HCT116 (cell line): ENCODE measurements at regions not wholly inside any gene's neighbourhood (a gene's known extent, or its start where the extent isn't known, plus 50 kb on each side); places are given as distances from the start of the nearest gene placed in this dataset.
A peak's percentile ranks its signal among the peaks of the same experiment; 100 is the strongest.

Experiments used
- ATAC-seq: fragments of 200-7000 bp; cut with Tn5 transposase; 2 replicates; pipeline ENCODE4 v1.9.1; 2020; ENCODE audit warnings: mild to moderate bottlenecking, moderate library complexity
- BruUV-seq: library from RNA; stranded (reverse); fragments of 400-500 nt; replicated peaks from 2 replicates; lab custom pipeline; 2021; lab: Mats Ljungman, UMichigan
- CTCF ChIA-PET: fragments of 300-600 bp; sonication (Branson Sonifier 250); formaldehyde crosslinking; loops from one replicate; lab custom pipeline; 2021; ENCODE audit warnings: antibody characterized with exemption; lab: Charles Lee
- POLR2A ChIA-PET: fragments of 300-600, 350-600 bp; sonication (Branson Sonifier 250); formaldehyde crosslinking; loops from one replicate; lab custom pipeline; 2021; ENCODE audit warnings: antibody characterized with exemption; lab: Charles Lee
- RAD21 ChIA-PET, 2 experiments: fragments of 300-600 bp; sonication (Branson Sonifier 250); formaldehyde crosslinking; loops; one replicate each; lab custom pipeline; 2023; ENCODE audit warnings: low total read pairs in 2 of 2; ENCODE audit not compliant: uncharacterized antibody in 2 of 2, unreplicated experiment in 2 of 2, low non-redundant PET in 1 of 2; lab: Charles Lee
- DNase-seq: peaks from one replicate; pipeline ENCODE4 v3.0.0-alpha.2; 2010; ENCODE audit warnings: low read depth, low spot score
- H2AFZ ChIP-seq: fragments of 200-600 bp; shearing (Covaris generic), sonication (generic); 2 replicates; pipeline ENCODE4 v1.6.1; 2017; ENCODE audit warnings: low read depth, mixed run types, mixed read lengths, antibody characterized with exemption, low read length; ENCODE audit not compliant: poor library complexity, severe bottlenecking
- H3K27ac ChIP-seq: 2 replicates; pipeline ENCODE4 v1.5.1; 2012; ENCODE audit warnings: low read depth, low read length
- H3K27me3 ChIP-seq: fragments of 200-600 bp; sonication (generic); 2 replicates; pipeline ENCODE4 v1.6.1; 2016; ENCODE audit warnings: mixed run types, low read length, mixed read lengths; ENCODE audit not compliant: insufficient read depth
- H3K36me3 ChIP-seq, 2 experiments: fragments of 200-500 bp in 1 of 2; fragments of 200-600 bp in 1 of 2; sonication (Bioruptor generic) in 1 of 2; sonication (generic) in 1 of 2; 2 replicates each; pipeline versions ENCODE4 v1.5.1 to v1.6.1; 2014 to 2016; ENCODE audit warnings: low read length in 2 of 2, inconsistent platforms in 1 of 2, mixed read lengths in 1 of 2, mixed run types in 1 of 2; ENCODE audit not compliant: insufficient read depth in 2 of 2, control insufficient read depth in 1 of 2
- H3K4me1 ChIP-seq, 2 experiments: fragments of 200-600 bp in 1 of 2; sonication (generic) in 1 of 2; 2 replicates each; pipeline versions ENCODE4 v1.5.1 to v1.6.1; 2012 to 2017; ENCODE audit warnings: low read length in 2 of 2, inconsistent platforms in 1 of 2, mild to moderate bottlenecking in 1 of 2, mixed read lengths in 1 of 2, mixed run types in 1 of 2, moderate library complexity in 1 of 2; ENCODE audit not compliant: insufficient read depth in 2 of 2, control insufficient read depth in 1 of 2
- H3K4me2 ChIP-seq: fragments of 200-600 bp; sonication (generic); 2 replicates; pipeline ENCODE4 v1.6.1; 2017; ENCODE audit warnings: mixed run types, low read length, mixed read lengths
- H3K4me3 ChIP-seq, 2 experiments: fragments of 200-600 bp in 1 of 2; sonication (generic) in 1 of 2; replicated peaks in 1 of 2; 2 replicates each; pipeline ENCODE4 v1.5.1; 2011 to 2016; ENCODE audit warnings: low read length in 2 of 2, control low read depth in 1 of 2, low read depth in 1 of 2, mild to moderate bottlenecking in 1 of 2, mixed read lengths in 1 of 2, mixed run types in 1 of 2
- H3K79me2 ChIP-seq: fragments of 200-600 bp; sonication (generic); 2 replicates; pipeline ENCODE4 v1.6.1; 2017; ENCODE audit warnings: mild to moderate bottlenecking, mixed run types, low read length, moderate library complexity, mixed read lengths; ENCODE audit not compliant: insufficient read depth
- H3K9ac ChIP-seq: fragments of 200-600 bp; sonication (generic); 2 replicates; pipeline ENCODE4 v1.6.1; 2016; ENCODE audit warnings: low read length, mixed read lengths
- H3K9me2 ChIP-seq: fragments of 200-600 bp; sonication (generic), shearing (Covaris generic); 2 replicates; pipeline ENCODE4 v1.6.1; 2017; ENCODE audit warnings: mixed run types, mild to moderate bottlenecking, moderate library complexity; ENCODE audit not compliant: insufficient read depth
- H3K9me3 ChIP-seq, 2 experiments: fragments of 200-500 bp in 1 of 2; fragments of 200-600 bp in 1 of 2; sonication (Bioruptor generic) in 1 of 2; sonication (generic) in 1 of 2; 2 replicates each; pipeline ENCODE4 v1.6.1; 2014 to 2017; ENCODE audit warnings: low read length in 2 of 2, mixed read lengths in 2 of 2, inconsistent platforms in 1 of 2, low read depth in 1 of 2, mild to moderate bottlenecking in 1 of 2, mixed run types in 1 of 2, moderate library complexity in 1 of 2; ENCODE audit not compliant: control insufficient read depth in 1 of 2, insufficient read depth in 1 of 2
- H4K20me1 ChIP-seq: fragments of 200-600 bp; sonication (generic), shearing (Covaris generic); 2 replicates; pipeline ENCODE4 v1.6.1; 2017; ENCODE audit warnings: mixed run types, mild to moderate bottlenecking, moderate library complexity; ENCODE audit not compliant: insufficient read depth
- EGR1 ChIP-seq: IDR thresholded peaks from 2 replicates; pipeline ENCODE4 v1.6.1; 2012; ENCODE audit warnings: low read depth
- ELF1 ChIP-seq: IDR thresholded peaks from 2 replicates; pipeline ENCODE4 v1.6.1; 2012; ENCODE audit warnings: low read depth, borderline replicate concordance
- EZH2phosphoT487 ChIP-seq: fragments of 200-600 bp; IDR thresholded peaks from 2 replicates; pipeline ENCODE4 v1.6.1; 2018; ENCODE audit warnings: antibody characterized with exemption, borderline replicate concordance
- MAX ChIP-seq: IDR thresholded peaks from 2 replicates; pipeline ENCODE4 v1.6.1; 2012
- POLR2A ChIP-seq: IDR thresholded peaks from 2 replicates; pipeline ENCODE4 v1.7.0; 2011; ENCODE audit warnings: borderline replicate concordance; ENCODE audit not compliant: insufficient read depth, insufficient read length; ENCODE audit errors: extremely low read depth
- SRF ChIP-seq: IDR thresholded peaks from 2 replicates; pipeline ENCODE4 v1.6.1; 2012; ENCODE audit warnings: low read depth
- TCF7L2 ChIP-seq: IDR thresholded peaks from 2 replicates; pipeline ENCODE4 v1.7.0; 2011; ENCODE audit warnings: borderline replicate concordance, inconsistent platforms; ENCODE audit not compliant: insufficient read depth, insufficient read length; ENCODE audit errors: extremely low read depth
- ZNF274 ChIP-seq: fragments of 200-500 bp; sonication (Bioruptor generic); IDR thresholded peaks from 2 replicates; pipeline ENCODE4 v1.6.1; 2014; ENCODE audit warnings: mild to moderate bottlenecking, low read depth, low read length, inconsistent platforms
- intact Hi-C: fragments of 100-400 bp; cut with micrococcal nuclease; formaldehyde crosslinking; loops from 2 replicates; pipeline ENCODE4 v1.10.0; 2022
- TF ChIP-seq, protein P1 (sequence below): IDR thresholded peaks from 2 replicates; pipeline ENCODE4 v1.6.1; 2012; ENCODE audit warnings: low read depth

GRCh38 chr10:25082276-25083204 lies 66.1 kb downstream of the THNSL1 start:
- ChIA-PET CTCF (interaction anchor here (2.3 kb wide), 1 partner anchor 144 kb away, joined by 8 read pairs; no protein-coding TSS in a partner anchor), POLR2A (no interaction called here)
- H3K4me3 ChIP-seq, result no peak overlapping the region
- H3K9me2 ChIP-seq, result no peaks in the 10 kb centered on the region
- H3K27me3 ChIP-seq, result no peaks in the 10 kb centered on the region
- no peak overlapping the region for H2AFZ ChIP-seq
- no peak for ATAC-seq
- no peaks in the 10 kb centered on the region for H3K79me2 ChIP-seq
- TF ChIP-seq EGR1 (no peak), EZH2phosphoT487 (no peak), SRF (no peak), TCF7L2 (peak; percentile 27), MAX (no peak), ELF1 (no peak), POLR2A (no peak), ZNF274 (no peak)
- TF ChIP-seq, protein P1, sequence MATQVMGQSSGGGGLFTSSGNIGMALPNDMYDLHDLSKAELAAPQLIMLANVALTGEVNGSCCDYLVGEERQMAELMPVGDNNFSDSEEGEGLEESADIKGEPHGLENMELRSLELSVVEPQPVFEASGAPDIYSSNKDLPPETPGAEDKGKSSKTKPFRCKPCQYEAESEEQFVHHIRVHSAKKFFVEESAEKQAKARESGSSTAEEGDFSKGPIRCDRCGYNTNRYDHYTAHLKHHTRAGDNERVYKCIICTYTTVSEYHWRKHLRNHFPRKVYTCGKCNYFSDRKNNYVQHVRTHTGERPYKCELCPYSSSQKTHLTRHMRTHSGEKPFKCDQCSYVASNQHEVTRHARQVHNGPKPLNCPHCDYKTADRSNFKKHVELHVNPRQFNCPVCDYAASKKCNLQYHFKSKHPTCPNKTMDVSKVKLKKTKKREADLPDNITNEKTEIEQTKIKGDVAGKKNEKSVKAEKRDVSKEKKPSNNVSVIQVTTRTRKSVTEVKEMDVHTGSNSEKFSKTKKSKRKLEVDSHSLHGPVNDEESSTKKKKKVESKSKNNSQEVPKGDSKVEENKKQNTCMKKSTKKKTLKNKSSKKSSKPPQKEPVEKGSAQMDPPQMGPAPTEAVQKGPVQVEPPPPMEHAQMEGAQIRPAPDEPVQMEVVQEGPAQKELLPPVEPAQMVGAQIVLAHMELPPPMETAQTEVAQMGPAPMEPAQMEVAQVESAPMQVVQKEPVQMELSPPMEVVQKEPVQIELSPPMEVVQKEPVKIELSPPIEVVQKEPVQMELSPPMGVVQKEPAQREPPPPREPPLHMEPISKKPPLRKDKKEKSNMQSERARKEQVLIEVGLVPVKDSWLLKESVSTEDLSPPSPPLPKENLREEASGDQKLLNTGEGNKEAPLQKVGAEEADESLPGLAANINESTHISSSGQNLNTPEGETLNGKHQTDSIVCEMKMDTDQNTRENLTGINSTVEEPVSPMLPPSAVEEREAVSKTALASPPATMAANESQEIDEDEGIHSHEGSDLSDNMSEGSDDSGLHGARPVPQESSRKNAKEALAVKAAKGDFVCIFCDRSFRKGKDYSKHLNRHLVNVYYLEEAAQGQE, result no peak
- TF ChIP-seq, all 23 proteins: peak for 1
- Histone ChIP-seq H3K4me1 (peaks cover 0 to 8% of the 10 kb centered on the region in 2 experiments; a peak in 2 of 4 replicates), H3K36me3 (no peaks in the 10 kb centered on the region), H4K20me1 (no peaks in the 10 kb centered on the region), H3K4me2 (no peak overlapping the region), H3K27ac (no peak overlapping the region), H3K9ac (no peak overlapping the region), H3K9me3 (no peaks in the 10 kb centered on the region)
- RAD21 ChIA-PET, result no interaction called here
- DNase-seq, result no peak
- no TSS peak for BruUV-seq
- intact Hi-C loops, result loop anchor here (10.0 kb wide), 1 partner anchor 188 kb away; no protein-coding TSS in a partner anchor
